ENCODE measurements at regions not wholly inside any gene's neighbourhood (a gene's known extent, or its start where the extent isn't known, plus 50 kb on each side); places are given as distances from the start of the nearest gene placed in this dataset.

GRCh38 chr17:73867056-73867455 lies 222.8 kb upstream of the SDK2 start:
- no peak for TF ChIP-seq CTCF (IDR thresholded peaks at IDR 0.05)
- TF ChIP-seq EZH2 (IDR thresholded peaks at IDR 0.05): no peak

All from neural progenitor cell (in vitro differentiated cells).